Mesenchymal stem cell (in vitro differentiated cells and primary cell): ENCODE measurements at regions not wholly inside any gene's neighbourhood (a gene's known extent, or its start where the extent isn't known, plus 50 kb on each side); places are given as distances from the start of the nearest gene placed in this dataset.

ENCODE experiments used
- DNase-seq: peaks from one replicate; pipeline ENCODE4 v3.0.0-alpha.2; 2013
- H2AFZ ChIP-seq: one replicate; pipeline ENCODE4 v1.6.1; 2013; ENCODE audit warnings: low read depth, mild to moderate bottlenecking, control low read depth, inconsistent platforms, low read length, moderate library complexity
- H2AK5ac ChIP-seq: 2 replicates; pipeline ENCODE4 v1.6.1; 2013; ENCODE audit warnings: low read length, moderate library complexity, mild to moderate bottlenecking, inconsistent platforms; ENCODE audit not compliant: severe bottlenecking
- H2BK120ac ChIP-seq: one replicate; pipeline ENCODE4 v1.6.1; 2013; ENCODE audit warnings: low read depth, mild to moderate bottlenecking, inconsistent platforms, low read length, moderate library complexity
- H2BK12ac ChIP-seq, 2 experiments: one replicate each; pipeline ENCODE4 v1.6.1; 2013; ENCODE audit warnings: inconsistent platforms in 2 of 2, low read length in 2 of 2, mild to moderate bottlenecking in 2 of 2, moderate library complexity in 2 of 2, control low read depth in 1 of 2
- H2BK15ac ChIP-seq: one replicate; pipeline ENCODE4 v1.6.1; 2013; ENCODE audit warnings: mild to moderate bottlenecking, low read depth, inconsistent platforms; ENCODE audit not compliant: poor library complexity, severe bottlenecking
- H2BK5ac ChIP-seq: 2 replicates; pipeline ENCODE4 v1.6.1; 2013; ENCODE audit warnings: low read depth, mild to moderate bottlenecking, low read length, control low read depth, inconsistent platforms; ENCODE audit not compliant: poor library complexity, severe bottlenecking
- H3K14ac ChIP-seq, 2 experiments: one replicate each; pipeline ENCODE4 v1.6.1; 2013; ENCODE audit warnings: inconsistent platforms in 2 of 2, low read length in 2 of 2, control low read depth in 1 of 2, mild to moderate bottlenecking in 1 of 2, moderate library complexity in 1 of 2
- H3K18ac ChIP-seq, 2 experiments: one replicate each; pipeline ENCODE4 v1.6.1; 2013; ENCODE audit warnings: inconsistent platforms in 2 of 2, low read length in 2 of 2, control low read depth in 1 of 2, low read depth in 1 of 2, mild to moderate bottlenecking in 1 of 2
- H3K23ac ChIP-seq, 2 experiments: one replicate each; pipeline ENCODE4 v1.6.1; 2013; ENCODE audit warnings: inconsistent platforms in 2 of 2, low read length in 2 of 2, mild to moderate bottlenecking in 2 of 2, moderate library complexity in 2 of 2, control low read depth in 1 of 2
- H3K27ac ChIP-seq: 2 replicates; pipeline ENCODE4 v1.5.1; 2013; ENCODE audit warnings: mild to moderate bottlenecking, moderate library complexity, low read length, control low read depth, inconsistent platforms; ENCODE audit not compliant: poor library complexity, severe bottlenecking
- H3K27me3 ChIP-seq, 2 experiments: 2 replicates each; pipeline versions ENCODE4 v1.6.1 to v1.7.0; 2013; ENCODE audit warnings: low read length in 2 of 2, mild to moderate bottlenecking in 2 of 2, moderate library complexity in 2 of 2, control low read depth in 1 of 2, inconsistent platforms in 1 of 2; ENCODE audit not compliant: control insufficient read depth in 1 of 2, insufficient read depth in 1 of 2
- H3K36me3 ChIP-seq, 2 experiments: 2 replicates each; pipeline versions ENCODE4 v1.6.1 to v1.7.0; 2013; ENCODE audit warnings: low read length in 2 of 2, control low read depth in 1 of 2, inconsistent platforms in 1 of 2, low read depth in 1 of 2, mild to moderate bottlenecking in 1 of 2; ENCODE audit not compliant: insufficient read depth in 2 of 2, control insufficient read depth in 1 of 2
- H3K4ac ChIP-seq, 2 experiments: one replicate each; pipeline ENCODE4 v1.6.1; 2013; ENCODE audit warnings: inconsistent platforms in 2 of 2, low read length in 2 of 2, mild to moderate bottlenecking in 2 of 2, moderate library complexity in 2 of 2, control low read depth in 1 of 2, low read depth in 1 of 2
- H3K4me1 ChIP-seq: 2 replicates; pipeline ENCODE4 v1.6.1; 2013; ENCODE audit warnings: low read depth, low read length, control low read depth; ENCODE audit not compliant: control insufficient read depth, insufficient read depth
- H3K4me2 ChIP-seq: 2 replicates; pipeline ENCODE4 v1.6.1; 2013; ENCODE audit warnings: low read length, mild to moderate bottlenecking, inconsistent platforms; ENCODE audit not compliant: poor library complexity, severe bottlenecking
- H3K4me3 ChIP-seq, 2 experiments: 2 replicates each; pipeline versions ENCODE4 v1.5.1 to v1.7.0; 2013; ENCODE audit warnings: low read length in 2 of 2, mild to moderate bottlenecking in 2 of 2, control low read depth in 1 of 2, low read depth in 1 of 2; ENCODE audit not compliant: insufficient read depth in 1 of 2
- H3K79me1 ChIP-seq: replicated peaks from 2 replicates; pipeline ENCODE4 v1.6.1; 2013; ENCODE audit warnings: mild to moderate bottlenecking, control low read depth, low read length, inconsistent platforms; ENCODE audit not compliant: poor library complexity, severe bottlenecking
- H3K9ac ChIP-seq: 2 replicates; pipeline ENCODE4 v1.7.0; 2013; ENCODE audit warnings: mild to moderate bottlenecking, low read length, moderate library complexity
- H3K9me3 ChIP-seq: 2 replicates; pipeline ENCODE4 v1.7.0; 2013; ENCODE audit warnings: mild to moderate bottlenecking, low read length; ENCODE audit not compliant: control insufficient read depth
- H4K8ac ChIP-seq: one replicate; pipeline ENCODE4 v1.6.1; 2013; ENCODE audit warnings: inconsistent platforms, mild to moderate bottlenecking, low read length, moderate library complexity
- H4K91ac ChIP-seq: one replicate; pipeline ENCODE4 v1.6.1; 2013; ENCODE audit warnings: mild to moderate bottlenecking, low read length, inconsistent platforms
- WGBS: methylation state at CpG from one replicate; pipeline ENCODE4 v1.1.7; 2013; ENCODE audit warnings: mixed read lengths; 5-methylcytosine and 5-hydroxymethylcytosine counted together

DNA sequence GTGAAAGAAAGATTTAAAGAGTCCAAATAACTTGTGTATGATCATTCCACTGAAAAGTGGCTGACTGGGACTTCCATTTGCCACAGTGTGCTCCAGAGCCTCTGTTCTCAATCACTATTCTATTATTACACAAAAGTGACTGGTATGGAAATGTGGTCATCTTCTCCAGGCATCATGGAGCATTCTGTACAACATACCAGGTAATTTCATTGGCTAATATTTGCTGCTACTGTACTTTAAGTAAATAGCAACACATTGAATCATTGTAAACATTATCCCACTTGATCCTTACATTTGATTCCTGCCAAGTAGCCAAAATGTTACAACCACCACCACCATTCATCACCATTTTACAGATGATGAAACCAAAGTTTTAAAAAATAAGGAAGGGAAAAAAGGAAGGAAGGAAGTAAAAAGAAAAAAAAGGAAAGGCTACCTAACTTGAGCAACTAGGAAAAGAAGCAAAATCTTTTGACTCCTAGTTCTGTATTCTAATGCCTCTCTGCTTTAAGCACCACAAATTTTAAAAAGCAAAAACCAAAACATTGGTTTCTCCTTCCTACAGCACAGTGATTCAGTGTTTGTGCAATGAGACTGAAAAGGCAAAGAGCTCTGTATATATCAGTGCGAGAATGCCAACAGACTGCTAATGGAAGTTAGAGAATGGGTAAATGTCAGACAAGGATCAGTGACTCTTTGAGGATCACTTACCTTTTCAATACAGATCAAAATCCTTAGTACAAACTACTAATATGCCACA, 361.4 kb upstream of the PTBP2 start:
- no peak overlapping the region for H2BK15ac ChIP-seq
- H2AK5ac ChIP-seq: no peak overlapping the region
- H2BK120ac ChIP-seq: no peak overlapping the region
- no peak overlapping the region for H3K14ac ChIP-seq
- H2BK12ac ChIP-seq: peak overlapping the region in 1 of 2 experiments; percentile 81
- H2AFZ ChIP-seq: no peak overlapping the region
- no peaks in the 10 kb centered on the region for H3K27me3 ChIP-seq
- no peak overlapping the region for H3K9ac ChIP-seq
- no peak overlapping the region for H3K27ac ChIP-seq
- WGBS: no CpG with 5 or more reads among the region's 1 CpG
- peaks cover 9% of the 10 kb centered on the region for H3K4me1 ChIP-seq
- H3K36me3 ChIP-seq: no peaks in the 10 kb centered on the region
- no peaks in the 10 kb centered on the region for H3K79me1 ChIP-seq
- no peaks in the 10 kb centered on the region for H3K9me3 ChIP-seq
- H3K18ac ChIP-seq: no peak overlapping the region
- no peak overlapping the region for H4K8ac ChIP-seq
- no peak overlapping the region for H3K4me3 ChIP-seq
- no peak overlapping the region for H4K91ac ChIP-seq
- H2BK5ac ChIP-seq: no peak overlapping the region
- no peak overlapping the region for H3K4me2 ChIP-seq
- peak; percentile 83 for DNase-seq
- H3K4ac ChIP-seq: no peak overlapping the region
- H3K23ac ChIP-seq: no peak overlapping the region

GRCh38 chr1:96361271-96361856, 360.2 kb upstream of the PTBP2 start:
- 90% methylated on average over 4 of the region's 5 CpGs for WGBS
- H3K27me3 ChIP-seq: no peaks in the 10 kb centered on the region
- H3K23ac ChIP-seq: no peak overlapping the region
- H4K8ac ChIP-seq: no peak overlapping the region
- H3K4me3 ChIP-seq: no peak overlapping the region
- peak overlapping the region; percentile 63 for H3K9ac ChIP-seq
- H3K4me1 ChIP-seq: peaks cover 9% of the 10 kb centered on the region
- peak overlapping the region in 1 of 2 experiments; percentile 21 for H2BK12ac ChIP-seq
- H3K36me3 ChIP-seq: no peaks in the 10 kb centered on the region
- H3K4me2 ChIP-seq: no peak overlapping the region
- no peak overlapping the region for H3K27ac ChIP-seq
- no peak overlapping the region for H3K4ac ChIP-seq
- no peak overlapping the region for H2BK15ac ChIP-seq
- H3K14ac ChIP-seq: no peak overlapping the region
- H3K9me3 ChIP-seq: no peaks in the 10 kb centered on the region
- H4K91ac ChIP-seq: no peak overlapping the region
- no peak for DNase-seq
- no peak overlapping the region for H2AFZ ChIP-seq
- no peak overlapping the region for H2BK120ac ChIP-seq
- peak overlapping the region in 1 of 2 experiments; percentile 2 for H3K18ac ChIP-seq
- peak overlapping the region; percentile 25 for H2AK5ac ChIP-seq
- no peak overlapping the region for H2BK5ac ChIP-seq
- H3K79me1 ChIP-seq: no peaks in the 10 kb centered on the region

DNA sequence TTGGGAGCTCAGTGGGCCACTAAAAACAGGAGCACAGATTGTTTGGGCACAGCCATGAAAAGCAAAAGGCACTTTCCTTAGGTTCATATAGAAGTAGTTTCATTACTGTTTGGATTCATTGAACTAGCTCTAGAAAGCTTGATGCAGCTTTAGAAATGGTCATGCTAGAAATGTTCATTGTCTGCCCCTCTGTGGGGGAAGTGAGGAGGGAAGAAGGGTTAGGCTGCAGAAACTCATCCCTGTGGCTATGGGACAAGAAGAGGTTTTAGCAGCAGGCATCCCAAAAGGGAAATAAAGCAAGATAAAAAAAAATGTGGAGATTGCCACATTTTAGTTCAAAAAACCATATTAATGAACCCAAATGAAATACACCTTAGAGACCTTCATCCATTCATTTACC, 359.6 kb upstream of the PTBP2 start:
- Histone ChIP-seq H3K9me3 (no peaks in the 10 kb centered on the region), H2BK12ac (no peak overlapping the region), H3K4ac (peak overlapping the region in 1 of 2 experiments; percentile 19), H3K79me1 (no peaks in the 10 kb centered on the region), H2BK120ac (no peak overlapping the region), H3K4me2 (no peak overlapping the region), H3K27me3 (no peaks in the 10 kb centered on the region), H2AK5ac (peak overlapping the region; percentile 61), H3K9ac (peak overlapping the region; percentile 63), H3K27ac (peak overlapping the region; percentile 55), H2AFZ (no peak overlapping the region), H4K8ac (no peak overlapping the region), H3K4me3 (no peak overlapping the region), H4K91ac (no peak overlapping the region), H3K23ac (no peak overlapping the region), H3K36me3 (no peaks in the 10 kb centered on the region), H3K18ac (no peak overlapping the region), H3K4me1 (peaks cover 9% of the 10 kb centered on the region), H3K14ac (no peak overlapping the region), H2BK5ac (no peak overlapping the region), H2BK15ac (no peak overlapping the region)
- no peak for DNase-seq

DNA sequence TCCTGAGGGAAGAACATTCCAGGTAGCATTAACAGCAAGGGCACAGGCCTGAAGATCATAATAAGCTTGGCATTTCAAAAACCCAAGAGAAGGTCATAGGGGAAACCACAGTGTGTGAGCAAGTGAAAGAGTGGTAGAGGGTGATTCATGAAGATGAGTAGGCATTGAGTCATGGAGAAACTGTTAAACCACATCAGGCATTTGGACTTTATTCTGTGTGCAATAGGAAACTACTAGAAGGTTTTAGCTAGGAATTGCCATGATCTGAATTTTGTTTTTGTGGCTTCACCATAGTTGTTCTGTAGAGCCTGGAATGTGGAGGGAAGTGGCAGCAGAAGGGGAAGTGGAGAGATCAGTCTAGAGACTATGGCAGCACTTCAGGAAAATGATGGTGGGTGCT, 359.0 kb upstream of the PTBP2 start:
- no peak overlapping the region for H2BK12ac ChIP-seq
- H3K27me3 ChIP-seq: no peaks in the 10 kb centered on the region
- H3K79me1 ChIP-seq: no peaks in the 10 kb centered on the region
- H2BK5ac ChIP-seq: peak overlapping the region; percentile 68
- no peak overlapping the region for H4K91ac ChIP-seq
- H2BK120ac ChIP-seq: no peak overlapping the region
- H3K9me3 ChIP-seq: no peaks in the 10 kb centered on the region
- H3K9ac ChIP-seq: peak overlapping the region; percentile 63
- H3K36me3 ChIP-seq: no peaks in the 10 kb centered on the region
- no peak overlapping the region for H2BK15ac ChIP-seq
- no peak overlapping the region for H3K4me2 ChIP-seq
- no peak overlapping the region for H4K8ac ChIP-seq
- no peak overlapping the region for H3K14ac ChIP-seq
- no peak overlapping the region for H3K23ac ChIP-seq
- no peak overlapping the region for H2AK5ac ChIP-seq
- peak overlapping the region; percentile 84 for H3K27ac ChIP-seq
- no peak overlapping the region for H3K4ac ChIP-seq
- H3K4me1 ChIP-seq: peaks cover 10% of the 10 kb centered on the region
- H3K4me3 ChIP-seq: no peak overlapping the region
- peak overlapping the region in 1 of 2 experiments; percentile 56 for H3K18ac ChIP-seq
- DNase-seq: peak; percentile 99
- no peak overlapping the region for H2AFZ ChIP-seq
